DND-41 (cell line): ENCODE measurements at regions not wholly inside any gene's neighbourhood (a gene's known extent, or its start where the extent isn't known, plus 50 kb on each side); places are given as distances from the start of the nearest gene placed in this dataset.
A peak's percentile ranks its signal among the peaks of the same experiment; 100 is the strongest.

ENCODE experiments used
- ATAC-seq: fragments of 200-7000 bp; cut with Tn5 transposase; 3 replicates; pipeline ENCODE4 v1.9.1; 2021; ENCODE audit warnings: low read depth; ENCODE audit not compliant: insufficient read depth
- DNase-seq: peaks from one replicate; pipeline ENCODE4 v3.0.0-alpha.2; 2020
- H2AFZ ChIP-seq: 2 replicates; pipeline ENCODE4 v1.6.0; 2012; ENCODE audit warnings: low read depth, low read length
- H3K27ac ChIP-seq: 2 replicates; pipeline ENCODE4 v1.5.1; 2012; ENCODE audit warnings: low read length, inconsistent platforms
- H3K27me3 ChIP-seq: fragments of 200-600 bp; sonication (generic); 2 replicates; pipeline ENCODE4 v1.6.0; 2012; ENCODE audit warnings: low read length, mild to moderate bottlenecking, inconsistent platforms; ENCODE audit not compliant: insufficient read depth, poor library complexity
- H3K36me3 ChIP-seq: 2 replicates; pipeline ENCODE4 v1.5.1; 2012; ENCODE audit warnings: low read length, inconsistent platforms; ENCODE audit not compliant: insufficient read depth
- H3K4me1 ChIP-seq: 2 replicates; pipeline ENCODE4 v1.5.1; 2012; ENCODE audit warnings: mild to moderate bottlenecking, low read length; ENCODE audit not compliant: insufficient read depth
- H3K4me2 ChIP-seq: 2 replicates; pipeline ENCODE4 v1.6.0; 2012; ENCODE audit warnings: mild to moderate bottlenecking, moderate library complexity, low read length, inconsistent platforms; ENCODE audit not compliant: insufficient read depth
- H3K4me3 ChIP-seq, 2 experiments: fragments of 200-600 bp in 1 of 2; shearing (Covaris generic) in 1 of 2; 2 replicates each; pipeline ENCODE4 v1.5.1; 2012 to 2016; ENCODE audit warnings: inconsistent platforms in 2 of 2, low read length in 2 of 2, mild to moderate bottlenecking in 2 of 2, low read depth in 1 of 2, moderate library complexity in 1 of 2
- H3K79me2 ChIP-seq: 2 replicates; pipeline ENCODE4 v1.6.0; 2012; ENCODE audit warnings: low read length, inconsistent platforms; ENCODE audit not compliant: insufficient read depth
- H3K9ac ChIP-seq: 2 replicates; pipeline ENCODE4 v1.6.0; 2012; ENCODE audit warnings: low read depth, mild to moderate bottlenecking, inconsistent platforms, low read length, moderate library complexity
- H3K9me3 ChIP-seq: 2 replicates; pipeline ENCODE4 v1.5.1; 2012; ENCODE audit warnings: low read length, moderate library complexity, mild to moderate bottlenecking, inconsistent platforms; ENCODE audit not compliant: insufficient read depth, severe bottlenecking
- H4K20me1 ChIP-seq: 2 replicates; pipeline ENCODE4 v1.6.0; 2012; ENCODE audit warnings: low read length; ENCODE audit not compliant: insufficient read depth
- EZH2 ChIP-seq: IDR thresholded peaks from 3 replicates; pipeline ENCODE4 v1.6.1; 2012; ENCODE audit warnings: borderline replicate concordance, low read depth, mild to moderate bottlenecking, moderate library complexity, low read length, inconsistent platforms; ENCODE audit not compliant: severe bottlenecking
- TF ChIP-seq, protein P1 (sequence below): IDR thresholded peaks from 2 replicates; pipeline ENCODE4 v1.5.1; 2012; ENCODE audit warnings: borderline replicate concordance, low read length, moderate library complexity, mild to moderate bottlenecking; ENCODE audit not compliant: poor library complexity, severe bottlenecking; ENCODE audit errors: extremely low read depth

DNA sequence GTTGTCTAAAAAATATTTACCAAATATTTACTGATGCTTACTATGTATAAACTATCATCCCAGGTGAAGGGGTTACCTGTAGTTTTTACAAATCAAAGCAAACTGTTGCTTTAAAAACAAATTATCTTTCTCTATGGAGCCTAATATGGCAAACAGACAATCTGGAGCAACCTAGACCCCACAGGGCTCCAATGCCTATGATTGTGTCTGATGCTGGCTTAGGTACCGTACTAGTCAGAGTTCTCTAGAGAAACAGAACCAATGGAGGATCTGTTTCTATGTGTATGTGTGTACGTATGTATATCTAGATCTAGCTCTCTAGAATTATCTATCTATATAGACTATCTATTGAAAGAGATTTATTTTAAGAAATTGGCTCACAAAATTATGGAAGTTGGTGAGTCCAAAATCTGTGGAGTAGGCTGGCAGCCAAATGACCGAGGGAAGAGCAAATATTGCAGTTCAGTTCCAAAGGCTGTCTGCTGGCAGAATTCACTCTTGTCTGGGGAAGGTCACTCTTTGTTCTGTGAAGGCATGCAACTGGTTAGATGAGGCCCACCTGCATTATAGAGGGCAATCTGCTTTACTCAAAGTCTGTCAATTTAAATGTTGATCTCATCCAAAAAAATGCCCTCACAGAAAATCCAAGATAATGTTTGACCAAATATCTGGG lies 127.1 kb upstream of the ENPEP start:
- ATAC-seq (no peak), DNase-seq (no peak)
- H3K79me2 ChIP-seq: no peaks in the 10 kb centered on the region
- no peak overlapping the region for H3K4me2 ChIP-seq
- H3K27me3 ChIP-seq: no peaks in the 10 kb centered on the region
- H3K9me3 ChIP-seq: no peaks in the 10 kb centered on the region
- H4K20me1 ChIP-seq: no peaks in the 10 kb centered on the region
- TF ChIP-seq, protein P1, sequence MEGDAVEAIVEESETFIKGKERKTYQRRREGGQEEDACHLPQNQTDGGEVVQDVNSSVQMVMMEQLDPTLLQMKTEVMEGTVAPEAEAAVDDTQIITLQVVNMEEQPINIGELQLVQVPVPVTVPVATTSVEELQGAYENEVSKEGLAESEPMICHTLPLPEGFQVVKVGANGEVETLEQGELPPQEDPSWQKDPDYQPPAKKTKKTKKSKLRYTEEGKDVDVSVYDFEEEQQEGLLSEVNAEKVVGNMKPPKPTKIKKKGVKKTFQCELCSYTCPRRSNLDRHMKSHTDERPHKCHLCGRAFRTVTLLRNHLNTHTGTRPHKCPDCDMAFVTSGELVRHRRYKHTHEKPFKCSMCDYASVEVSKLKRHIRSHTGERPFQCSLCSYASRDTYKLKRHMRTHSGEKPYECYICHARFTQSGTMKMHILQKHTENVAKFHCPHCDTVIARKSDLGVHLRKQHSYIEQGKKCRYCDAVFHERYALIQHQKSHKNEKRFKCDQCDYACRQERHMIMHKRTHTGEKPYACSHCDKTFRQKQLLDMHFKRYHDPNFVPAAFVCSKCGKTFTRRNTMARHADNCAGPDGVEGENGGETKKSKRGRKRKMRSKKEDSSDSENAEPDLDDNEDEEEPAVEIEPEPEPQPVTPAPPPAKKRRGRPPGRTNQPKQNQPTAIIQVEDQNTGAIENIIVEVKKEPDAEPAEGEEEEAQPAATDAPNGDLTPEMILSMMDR: no peak
- 0 out of 2 replicates have a peak, but pooled peaks cover 5% of the 10 kb centered on the region for H3K4me1 ChIP-seq
- no peaks in the 10 kb centered on the region for H3K36me3 ChIP-seq
- no peak overlapping the region for H2AFZ ChIP-seq
- H3K27ac ChIP-seq: no peak overlapping the region
- H3K9ac ChIP-seq: no peak overlapping the region
- H3K4me3 ChIP-seq: no peak overlapping the region

DNA sequence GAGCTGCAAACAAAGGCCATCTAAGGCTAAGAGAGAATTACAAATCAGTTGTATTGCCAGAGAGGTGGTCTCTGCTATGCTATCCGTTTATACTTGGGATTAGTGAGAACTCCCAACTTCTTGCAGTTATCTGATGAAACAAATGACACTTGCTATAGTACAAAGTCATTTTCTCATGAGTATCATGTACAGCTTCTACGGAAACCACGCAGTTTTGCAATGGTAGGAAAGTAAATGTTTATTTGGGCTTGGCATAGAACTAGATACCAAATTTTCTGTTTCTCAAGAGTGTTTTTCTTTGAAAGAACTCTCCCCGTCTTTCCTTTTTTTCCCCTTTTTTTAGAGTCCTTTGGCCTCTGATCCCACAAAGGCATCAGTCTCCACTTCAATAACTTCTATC lies 128.2 kb upstream of the ENPEP start:
- Histone ChIP-seq H3K27me3 (no peaks in the 10 kb centered on the region), H3K4me1 (0 out of 2 replicates have a peak, but pooled peaks cover 5% of the 10 kb centered on the region), H4K20me1 (no peaks in the 10 kb centered on the region), H3K79me2 (no peaks in the 10 kb centered on the region), H3K27ac (no peak overlapping the region), H3K4me2 (no peak overlapping the region), H3K36me3 (no peaks in the 10 kb centered on the region), H3K9ac (no peak overlapping the region), H2AFZ (no peak overlapping the region), H3K4me3 (no peak overlapping the region), H3K9me3 (peaks cover 8% of the 10 kb centered on the region)
- no peak for TF ChIP-seq EZH2
- TF ChIP-seq, protein P1: no peak
- DNase-seq: no peak
- ATAC-seq: no peak

DNA sequence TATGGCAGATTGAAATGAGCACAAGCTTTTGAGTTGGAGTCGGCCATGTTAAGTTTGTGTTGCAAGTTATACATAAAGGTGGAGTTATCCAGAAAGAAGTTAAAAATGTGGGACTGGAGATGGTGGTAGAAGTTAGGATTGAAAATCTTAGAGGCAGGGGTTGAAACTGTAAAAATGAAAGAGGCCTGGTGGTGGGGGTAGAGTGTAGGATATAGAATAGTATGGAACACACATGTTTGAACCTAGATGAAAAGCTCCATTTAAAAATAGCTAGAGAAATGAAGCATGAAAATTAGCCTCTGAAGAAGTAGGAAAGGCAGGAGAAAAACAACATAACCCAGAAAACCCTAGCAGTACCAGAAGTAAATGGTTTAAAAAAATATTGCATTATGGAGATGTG lies 131.8 kb upstream of the ENPEP start:
- TF ChIP-seq, protein P1: peak; percentile 64
- TF ChIP-seq EZH2: no peak
- Histone ChIP-seq H3K27me3 (no peaks in the 10 kb centered on the region), H4K20me1 (no peaks in the 10 kb centered on the region), H3K36me3 (no peaks in the 10 kb centered on the region), H2AFZ (no peak overlapping the region), H3K4me3 (no peak overlapping the region), H3K27ac (no peak overlapping the region), H3K9ac (no peak overlapping the region), H3K9me3 (peaks cover 13% of the 10 kb centered on the region), H3K79me2 (no peaks in the 10 kb centered on the region), H3K4me1 (peaks cover 20% of the 10 kb centered on the region), H3K4me2 (no peak overlapping the region)
- DNase-seq: peak; percentile 41
- ATAC-seq: peak; percentile 77
